Sigmoid colon (tissue), 4 donors: ENCODE measurements at regions not wholly inside any gene's neighbourhood (a gene's known extent, or its start where the extent isn't known, plus 50 kb on each side); places are given as distances from the start of the nearest gene placed in this dataset.

Experiments used
- EP300 ChIP-seq, 4 donors: sonication (generic); formaldehyde crosslinking; IDR thresholded peaks; one replicate each; pipeline ENCODE4 v1.6.1; 2017; ENCODE audit warnings: antibody characterized with exemption in 4 of 4
- POLR2A ChIP-seq, 2 donors: fragments of 450-650 bp; IDR thresholded peaks; one replicate each; pipeline ENCODE4 v1.6.1; 2016; ENCODE audit warnings: antibody characterized with exemption in 2 of 2, mild to moderate bottlenecking in 2 of 2, moderate library complexity in 2 of 2

DNA sequence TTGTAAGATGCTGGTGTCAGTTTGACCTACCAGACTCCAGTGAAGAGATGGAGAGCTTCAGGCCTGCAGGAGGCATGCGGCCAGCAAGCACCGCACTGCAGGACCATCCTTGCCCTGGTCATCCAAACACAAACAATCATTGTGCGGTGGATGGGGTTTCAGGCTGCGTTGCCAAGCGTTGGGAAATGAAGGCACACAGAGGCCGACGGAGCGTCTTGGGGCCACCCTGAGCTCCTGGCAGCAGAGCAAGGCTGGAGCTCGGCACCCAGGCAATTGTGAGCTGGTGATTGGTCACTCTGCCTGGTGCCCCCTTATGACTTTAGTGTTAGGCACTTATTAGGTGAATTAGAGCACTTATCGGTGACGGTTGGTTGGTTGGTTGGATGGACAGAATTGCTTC, 222.6 kb upstream of the RGMA start:
- TF ChIP-seq POLR2A (IDR thresholded peaks at IDR 0.05) (no peak), EP300 (IDR thresholded peaks at IDR 0.05) (no peak)
